SKM-1 treated with dmso at 0.1 percent for 144 hours (cell line): ENCODE measurements at regions not wholly inside any gene's neighbourhood (a gene's known extent, or its start where the extent isn't known, plus 50 kb on each side); places are given as distances from the start of the nearest gene placed in this dataset.
"Not testable (repeated sequence)": the region's sequence is repeated elsewhere in the genome, so short reads cannot be mapped to it uniquely, and the experiment has no call there.

Source experiments
- DNase-seq: peaks from one replicate; lab custom pipeline; 2025; ENCODE audit not compliant: unreplicated experiment; lab: John Stamatoyannopoulos, UW

- not testable (repeated sequence) for DNase-seq
Measured at GRCh38 chr7:6937746-6938145, 111.7 kb upstream of the CCZ1B start.

DNA sequence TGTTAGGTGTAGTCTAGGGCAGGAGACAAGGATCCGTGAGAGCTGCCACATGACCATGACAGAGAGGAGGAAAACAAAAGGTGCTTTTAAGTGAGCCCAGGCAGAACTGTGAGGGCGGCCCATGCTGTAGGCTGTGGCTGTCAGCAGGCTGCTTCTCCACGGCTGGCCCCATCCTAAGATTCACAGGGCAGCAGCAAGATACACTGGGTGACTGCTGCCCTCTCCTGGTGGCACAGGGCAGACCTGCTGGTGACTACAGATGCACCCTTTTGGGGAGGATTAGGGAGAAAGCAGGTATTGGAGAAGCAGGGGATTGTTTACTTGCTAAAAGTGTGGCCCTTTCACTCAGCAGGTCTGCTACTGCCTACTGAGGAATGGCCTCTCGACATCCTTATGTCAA lies 112.2 kb upstream of the CCZ1B start:
- not testable (repeated sequence) for DNase-seq

- DNase-seq = not testable (repeated sequence)
Measured at GRCh38 chr7:6939126-6939525, 113.1 kb upstream of the CCZ1B start.

DNA sequence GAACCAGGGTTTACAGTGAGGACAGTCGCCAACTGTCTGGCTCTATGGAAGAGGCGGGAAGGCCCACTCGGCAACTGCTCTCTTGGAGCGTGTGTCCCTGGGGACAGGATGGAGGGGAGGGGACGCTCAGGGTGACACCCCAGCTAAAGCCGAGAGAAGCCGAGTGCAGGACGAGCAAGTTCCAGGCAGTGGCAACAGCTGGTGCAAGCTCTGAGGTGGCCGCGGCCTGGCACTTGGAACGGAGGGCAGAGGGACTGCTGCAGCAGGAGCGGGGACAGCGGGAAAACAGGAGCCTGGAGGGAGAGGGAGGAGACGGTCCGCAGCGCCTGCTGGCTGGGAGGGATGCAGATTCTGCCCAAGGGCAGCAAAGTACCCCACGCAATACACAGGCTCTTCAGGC lies 113.8 kb upstream of the CCZ1B start:
- DNase-seq = not testable (repeated sequence)

- not testable (repeated sequence) for DNase-seq
Measured at GRCh38 chr7:6946873-6947272, 120.8 kb upstream of the CCZ1B start.

DNA sequence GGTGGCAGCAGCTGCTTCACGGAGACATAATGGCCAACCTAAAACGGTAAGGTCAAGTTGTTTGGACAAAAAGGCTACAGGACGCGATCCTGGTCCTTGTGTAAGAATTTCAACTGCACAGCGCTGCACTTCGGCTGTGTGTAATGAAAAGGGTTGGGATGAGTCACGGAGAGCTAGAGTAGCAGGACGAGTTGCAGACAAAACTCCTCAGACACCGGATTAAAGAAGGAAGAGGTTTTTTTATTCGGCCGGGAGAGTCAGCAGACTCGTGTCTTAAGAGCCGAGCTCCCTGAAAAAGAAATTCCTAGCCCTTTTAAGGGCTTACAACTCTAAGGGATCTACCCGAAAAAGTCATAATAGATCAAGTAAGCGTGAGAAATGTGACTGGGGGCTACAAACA lies 124.2 kb upstream of the CCZ1B start:
- not testable (repeated sequence) for DNase-seq

DNA sequence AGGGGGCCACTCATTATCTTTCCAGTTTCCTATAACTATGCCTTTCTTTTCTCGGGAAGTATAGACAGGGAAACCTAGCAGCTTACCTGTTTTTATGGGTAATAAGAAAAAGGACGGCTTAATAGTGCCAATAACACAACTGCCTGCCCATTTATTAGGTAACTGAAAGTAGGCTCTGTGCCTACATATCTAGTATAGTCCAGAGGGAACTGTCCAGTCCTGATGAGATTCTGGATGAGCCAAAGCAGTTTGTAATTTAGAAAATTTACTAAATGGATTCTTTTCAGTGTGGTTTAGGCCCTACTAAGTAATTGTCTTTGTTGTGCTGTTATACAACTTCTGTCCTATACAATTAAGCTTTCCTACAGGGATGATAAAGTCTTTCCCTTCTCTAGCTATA lies 125.5 kb upstream of the CCZ1B start:
- DNase-seq = not testable (repeated sequence)

GRCh38 chr7:6953138-6953797 lies 127.2 kb upstream of the CCZ1B start:
- DNase-seq = not testable (repeated sequence)

- DNase-seq = not testable (repeated sequence)
Measured at GRCh38 chr7:6953798-6954181, 127.7 kb upstream of the CCZ1B start.

- not testable (repeated sequence) for DNase-seq
Measured at GRCh38 chr7:6955385-6955784, 129.3 kb upstream of the CCZ1B start.

GRCh38 chr7:6955990-6956566 lies 130.0 kb upstream of the CCZ1B start:
- not testable (repeated sequence) for DNase-seq

DNA sequence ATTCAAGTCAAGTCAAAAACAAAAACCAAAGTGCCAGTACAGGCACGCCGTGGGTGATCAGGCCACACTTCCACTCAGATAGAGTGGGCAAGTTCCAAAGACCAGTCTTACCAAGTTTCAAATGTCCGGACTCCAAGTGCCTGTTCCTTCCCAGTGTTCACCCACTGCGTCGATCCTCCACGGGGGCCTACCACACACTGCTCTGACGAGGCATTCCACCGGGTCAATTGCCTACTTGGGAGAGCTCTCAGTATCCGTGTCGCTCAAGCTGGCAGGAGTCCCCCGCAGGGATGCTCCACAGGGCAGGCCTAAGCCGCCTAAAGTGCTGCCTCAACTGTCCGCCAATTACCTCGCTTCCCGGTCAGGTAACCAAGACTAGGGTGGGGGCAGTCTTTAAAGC lies 132.3 kb upstream of the CCZ1B start:
- not testable (repeated sequence) for DNase-seq

GRCh38 chr7:6959942-6960341 lies 133.9 kb upstream of the CCZ1B start:
- not testable (repeated sequence) for DNase-seq

DNA sequence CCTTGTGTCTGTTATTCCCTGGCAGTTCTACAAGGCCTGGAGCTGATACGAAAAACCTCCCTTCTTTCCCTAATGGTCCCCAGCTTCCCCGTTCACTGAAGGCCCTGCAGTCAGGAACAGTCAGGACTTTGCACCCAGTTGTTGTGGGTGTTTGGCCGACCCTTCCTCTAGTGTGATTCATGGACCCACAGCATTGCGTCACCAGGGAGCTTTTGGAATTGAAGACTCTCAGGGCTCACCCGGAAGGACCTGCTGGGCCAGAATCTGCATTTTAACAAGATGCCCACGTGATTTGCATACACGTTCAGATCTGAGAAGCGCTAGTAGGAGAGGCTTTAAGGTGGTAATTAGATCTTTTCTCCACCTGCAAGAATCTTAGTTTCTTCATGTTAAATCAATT lies 136.8 kb upstream of the CCZ1B start:
- not testable (repeated sequence) for DNase-seq

DNA sequence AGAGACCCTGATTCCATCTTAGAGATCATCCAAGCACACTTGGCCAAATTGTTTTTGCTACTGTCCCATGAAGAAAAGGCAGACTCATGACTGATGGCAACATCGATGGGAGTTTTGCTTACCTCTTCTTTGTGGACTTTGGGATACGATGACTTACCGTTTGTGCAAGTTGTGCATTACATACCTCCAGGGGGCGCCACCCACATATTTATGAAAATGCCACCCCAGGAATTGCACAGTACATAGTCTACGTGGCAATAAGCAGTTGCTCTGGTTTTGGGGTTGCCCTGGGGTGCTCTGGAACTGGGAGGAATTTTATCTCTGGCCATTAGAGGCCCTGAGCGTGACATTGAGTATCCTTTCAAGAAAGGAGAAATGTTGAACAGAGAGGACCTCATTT lies 139.0 kb upstream of the CCZ1B start:
- peak; percentile 16 for DNase-seq

- DNase-seq = not testable (repeated sequence)
Measured at GRCh38 chr7:6970180-6970579, 144.1 kb upstream of the CCZ1B start.

DNA sequence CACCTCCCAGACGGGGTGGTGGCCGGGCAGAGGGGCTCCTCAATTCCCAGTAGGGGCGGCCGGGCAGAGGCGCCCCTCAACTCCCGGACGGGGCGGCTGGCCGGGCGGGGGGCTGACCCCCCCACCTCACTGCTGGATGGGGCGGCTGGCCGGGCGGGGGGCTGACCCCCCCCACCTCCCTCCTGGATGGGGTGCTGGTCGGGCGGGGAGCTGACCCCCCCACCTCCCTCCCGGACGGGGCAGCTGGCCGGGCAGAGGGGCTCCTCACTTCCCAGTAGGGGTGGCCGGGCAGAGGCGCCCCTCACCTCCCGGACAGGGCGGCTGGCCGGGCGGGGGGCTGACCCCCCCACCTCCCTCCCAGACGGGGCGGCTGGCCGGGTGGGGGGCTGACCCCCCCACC lies 148.8 kb upstream of the CCZ1B start:
- DNase-seq = not testable (repeated sequence)

DNA sequence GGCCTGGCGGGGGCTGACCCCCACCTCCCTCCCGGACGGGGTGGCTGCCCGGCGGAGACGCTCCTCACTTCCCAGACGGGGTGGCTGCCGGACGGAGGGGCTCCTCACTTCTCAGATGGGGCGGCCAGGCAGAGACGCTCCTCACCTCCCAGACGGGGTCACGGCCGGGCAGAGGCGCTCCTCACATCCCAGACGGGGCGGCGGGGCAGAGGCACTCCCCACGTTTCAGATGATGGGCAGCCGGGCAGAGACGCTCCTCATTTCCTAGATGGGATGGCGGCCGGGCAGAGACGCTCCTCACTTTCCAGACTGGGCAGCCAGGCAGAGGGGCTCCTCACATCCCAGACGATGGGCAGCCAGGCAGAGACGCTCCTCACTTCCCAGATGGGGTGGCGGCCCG lies 149.3 kb upstream of the CCZ1B start:
- not testable (repeated sequence) for DNase-seq

- DNase-seq = not testable (repeated sequence)
Measured at GRCh38 chr7:6977368-6977767, 151.3 kb upstream of the CCZ1B start.

DNA sequence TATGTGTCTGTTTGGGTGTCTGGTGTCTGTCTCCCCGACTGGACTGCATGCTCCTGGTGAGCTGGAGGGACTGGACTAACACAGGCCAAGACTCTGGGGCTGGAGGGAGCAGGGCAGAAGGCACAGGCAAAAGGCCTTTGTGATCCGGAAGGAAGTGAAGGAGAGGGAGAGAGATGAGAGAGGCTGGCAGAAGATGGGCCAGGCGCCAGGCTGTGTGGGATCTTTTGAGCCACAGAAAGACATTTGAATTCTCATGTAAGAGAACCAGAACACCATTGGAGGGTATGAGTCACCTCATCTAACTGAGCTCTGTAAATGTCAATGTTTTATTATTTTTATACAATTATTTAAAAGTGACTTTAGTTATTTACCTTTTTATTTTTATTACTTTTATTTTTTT lies 152.3 kb upstream of the CCZ1B start:
- not testable (repeated sequence) for DNase-seq

GRCh38 chr7:6979456-6979855 lies 153.4 kb upstream of the CCZ1B start:
- not testable (repeated sequence) for DNase-seq

DNA sequence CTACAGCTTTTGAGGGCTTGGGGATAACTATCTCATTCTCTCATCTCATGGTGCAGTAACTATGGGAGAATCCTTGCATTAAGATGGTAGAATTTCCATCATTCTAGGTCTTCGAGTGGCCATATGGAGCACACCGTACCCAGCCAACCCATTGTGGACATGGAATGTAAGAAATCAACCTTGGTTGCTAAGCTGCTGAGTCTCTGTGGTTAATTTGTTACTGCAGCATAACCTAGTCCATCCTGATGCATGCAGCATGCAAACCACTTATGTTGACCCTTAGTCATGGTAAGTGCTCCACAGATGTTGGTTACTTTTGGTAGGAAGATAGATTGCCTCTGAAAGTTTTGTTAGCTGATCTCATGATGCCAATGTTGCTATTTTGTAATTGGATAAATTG lies 156.3 kb upstream of the CCZ1B start:
- not testable (repeated sequence) for DNase-seq

DNA sequence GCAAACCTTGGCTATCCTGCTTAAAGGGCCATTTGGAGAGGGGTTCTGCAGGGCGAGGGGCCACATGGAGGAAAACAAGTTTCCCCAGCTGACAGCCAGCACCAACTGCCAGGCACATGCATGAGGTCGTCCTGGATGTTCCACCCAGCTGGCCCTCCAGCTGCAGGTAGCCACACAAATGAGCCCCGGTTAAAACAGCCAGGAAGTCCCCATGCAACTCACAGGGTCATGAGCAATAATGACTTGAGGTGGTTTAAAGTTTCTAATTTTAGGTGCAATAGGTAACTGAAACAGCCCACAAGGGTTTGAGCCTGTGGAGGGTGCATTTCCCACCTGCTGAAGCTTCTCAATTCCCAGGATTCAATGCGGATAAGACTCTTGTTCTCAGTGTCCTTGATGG lies 160.8 kb upstream of the CCZ1B start:
- not testable (repeated sequence) for DNase-seq
